HepG2 (cell line): ENCODE measurements at regions not wholly inside any gene's neighbourhood (a gene's known extent, or its start where the extent isn't known, plus 50 kb on each side); places are given as distances from the start of the nearest gene placed in this dataset.

Source experiments
- ATAC-seq: fragments of 200-7000 bp; cut with Tn5 transposase; 3 replicates; pipeline ENCODE4 v1.9.1; 2020; ENCODE audit warnings: mild to moderate bottlenecking, moderate library complexity
- BruUV-seq: library from RNA; stranded (reverse); fragments of 400-500 nt; replicated peaks from 2 replicates; lab custom pipeline; 2021; lab: Mats Ljungman, UMichigan
- CTCF ChIA-PET: fragments of 300-600 bp; formaldehyde crosslinking; extraction: SDS; loops from one replicate; lab custom pipeline; 2021; ENCODE audit warnings: low total read pairs, inconsistent platforms, low intra/inter-chr PET ratio; lab: Yijun Ruan, JAX
- POLR2A ChIA-PET: fragments of 350-600 bp; sonication (Branson Sonifier 250); formaldehyde crosslinking; loops from one replicate; lab custom pipeline; 2020; ENCODE audit warnings: antibody characterized with exemption, inconsistent platforms; lab: Yijun Ruan, JAX
- DNase-seq: peaks from one replicate; pipeline ENCODE4 v3.0.0-alpha.2; 2015; ENCODE audit warnings: low spot score
- FAIRE-seq: peaks from 3 replicates; lab custom pipeline; 2011; peaks lifted over from hg19 to GRCh38; lab: Jason Lieb, UNC
- H2AFZ ChIP-seq: one replicate; pipeline ENCODE4 v1.6.1; 2011; ENCODE audit warnings: low read length, inconsistent platforms
- H3K27ac ChIP-seq: fragments of 300-600 bp; 3 replicates; pipeline ENCODE4 v1.8.0; 2011; ENCODE audit warnings: mixed run types, mild to moderate bottlenecking, mixed read lengths, low read length, inconsistent platforms; ENCODE audit not compliant: insufficient read depth; ENCODE audit errors: extremely low read length
- H3K27me3 ChIP-seq, 2 experiments: fragments of 200-600 bp in 1 of 2; 2 replicates in 1 of 2; 3 replicates in 1 of 2; pipeline versions ENCODE4 v1.6.0 to v1.8.0; 2011; ENCODE audit warnings: low read length in 2 of 2, mild to moderate bottlenecking in 2 of 2, moderate library complexity in 2 of 2, inconsistent platforms in 1 of 2; ENCODE audit not compliant: insufficient read depth in 2 of 2, control insufficient read depth in 1 of 2
- H3K36me3 ChIP-seq, 2 experiments: fragments of 200-600 bp in 1 of 2; replicated peaks in 1 of 2; 2 replicates in 1 of 2; 3 replicates in 1 of 2; pipeline versions ENCODE4 v1.5.1 to v1.8.0; 2011; ENCODE audit warnings: low read length in 2 of 2, inconsistent platforms in 1 of 2; ENCODE audit not compliant: insufficient read depth in 2 of 2, control insufficient read depth in 1 of 2
- H3K4me1 ChIP-seq: 2 replicates; pipeline ENCODE4 v1.5.1; 2012; ENCODE audit warnings: low read length, inconsistent platforms; ENCODE audit not compliant: insufficient read depth
- H3K4me2 ChIP-seq: 2 replicates; pipeline ENCODE4 v1.6.0; 2011; ENCODE audit warnings: low read depth, low read length, inconsistent platforms
- H3K4me3 ChIP-seq, 3 experiments: fragments of 200-600 bp in 1 of 3; sonication (generic), shearing (Covaris generic) in 1 of 3; replicated peaks in 1 of 3; 2 replicates each; pipeline ENCODE4 v1.5.1; 2011 to 2016; ENCODE audit warnings: low read length in 3 of 3, inconsistent platforms in 2 of 3, low read depth in 2 of 3, mild to moderate bottlenecking in 2 of 3, control low read depth in 1 of 3, mixed read lengths in 1 of 3; ENCODE audit not compliant: insufficient read depth in 1 of 3
- H3K79me2 ChIP-seq: one replicate; pipeline ENCODE4 v1.6.1; 2011; ENCODE audit warnings: low read length, inconsistent platforms; ENCODE audit not compliant: insufficient read depth
- H3K9ac ChIP-seq: 2 replicates; pipeline ENCODE4 v1.6.0; 2011; ENCODE audit warnings: mild to moderate bottlenecking, low read depth, low read length, inconsistent platforms; ENCODE audit not compliant: insufficient read depth
- H3K9me3 ChIP-seq: 2 replicates; pipeline ENCODE4 v1.5.1; 2012; ENCODE audit warnings: mild to moderate bottlenecking, low read length
- H4K20me1 ChIP-seq: 2 replicates; pipeline ENCODE4 v1.6.0; 2011; ENCODE audit warnings: inconsistent platforms, mild to moderate bottlenecking, low read length, moderate library complexity; ENCODE audit not compliant: insufficient read depth
- CBX5 ChIP-seq: sonication (generic); formaldehyde crosslinking; IDR thresholded peaks from 2 replicates; pipeline ENCODE4 v1.4.0; 2020; ENCODE audit warnings: missing genetic modification reagents, borderline replicate concordance
- JDP2 ChIP-seq: sonication (generic); formaldehyde crosslinking; IDR thresholded peaks from 2 replicates; pipeline ENCODE4 v1.8.1; 2022; ENCODE audit warnings: missing genetic modification reagents, borderline replicate concordance
- KAT8 ChIP-seq: IDR thresholded peaks from 2 replicates; pipeline ENCODE4 v1.6.1; 2016; ENCODE audit warnings: missing genetic modification reagents, missing compliant biosample characterization
- MAF1 ChIP-seq: sonication (generic); formaldehyde crosslinking; IDR thresholded peaks from 2 replicates; pipeline ENCODE4 v1.5.0; 2020; ENCODE audit warnings: missing genetic modification reagents, borderline replicate concordance
- MAFG ChIP-seq: sonication (generic); formaldehyde crosslinking; IDR thresholded peaks from 2 replicates; pipeline ENCODE4 v1.5.1; 2020; ENCODE audit warnings: mild to moderate bottlenecking, missing genetic modification reagents
- NFYC ChIP-seq: IDR thresholded peaks from 2 replicates; pipeline ENCODE4 v1.6.1; 2016; ENCODE audit warnings: missing genetic modification reagents, missing compliant biosample characterization
- NR1H2 ChIP-seq: sonication (generic); formaldehyde crosslinking; IDR thresholded peaks from 2 replicates; pipeline ENCODE4 v1.8.1; 2022; ENCODE audit warnings: low read depth, missing genetic modification reagents, borderline replicate concordance
- PAF1 ChIP-seq: IDR thresholded peaks from 2 replicates; pipeline ENCODE4 v1.6.1; 2016; ENCODE audit warnings: missing genetic modification reagents, missing compliant biosample characterization
- RCOR2 ChIP-seq: IDR thresholded peaks from 2 replicates; pipeline ENCODE4 v1.6.1; 2016; ENCODE audit warnings: missing biosample characterization, missing genetic modification reagents
- ZBTB1 ChIP-seq: sonication (generic); formaldehyde crosslinking; IDR thresholded peaks from 2 replicates; pipeline ENCODE4 v1.4.0; 2020; ENCODE audit warnings: missing genetic modification reagents, borderline replicate concordance
- ZBTB4 ChIP-seq: sonication (generic); formaldehyde crosslinking; IDR thresholded peaks from 2 replicates; pipeline ENCODE4 v1.4.0; 2020; ENCODE audit warnings: missing genetic modification reagents, mild to moderate bottlenecking, borderline replicate concordance
- ZNF292 ChIP-seq: sonication (generic); formaldehyde crosslinking; IDR thresholded peaks from 2 replicates; pipeline ENCODE4 v1.8.1; 2022; ENCODE audit warnings: mild to moderate bottlenecking, low read depth, missing genetic modification reagents, borderline replicate concordance
- ZNF563 ChIP-seq: sonication (generic); formaldehyde crosslinking; IDR thresholded peaks from 2 replicates; pipeline ENCODE4 v1.8.0; 2022; ENCODE audit warnings: mild to moderate bottlenecking, moderate library complexity, missing genetic modification reagents
- ZNF691 ChIP-seq: sonication (generic); formaldehyde crosslinking; IDR thresholded peaks from 2 replicates; pipeline ENCODE4 v1.4.0; 2020; ENCODE audit warnings: missing genetic modification reagents, low read depth, mild to moderate bottlenecking, borderline replicate concordance
- ZNF776 ChIP-seq: sonication (generic); formaldehyde crosslinking; IDR thresholded peaks from 2 replicates; pipeline ENCODE4 v1.4.0; 2020; ENCODE audit warnings: mild to moderate bottlenecking, missing genetic modification reagents
- ZSCAN31 ChIP-seq: sonication (generic); formaldehyde crosslinking; IDR thresholded peaks from 2 replicates; pipeline ENCODE4 v1.5.0; 2020; ENCODE audit warnings: low read depth, mild to moderate bottlenecking, missing genetic modification reagents
- WGBS: methylation state at CpG from one replicate; pipeline ENCODE4 v1.1.6; 2017; ENCODE audit warnings: low lambda C conversion rate; 5-methylcytosine and 5-hydroxymethylcytosine counted together
- in situ Hi-C: cut with HindIII; loops from 2 replicates; pipeline ENCODE4 v1.10.0; 2017; ENCODE audit warnings: low pct_unique_long_range_greater_than_20kb; ENCODE audit not compliant: extremely low pct_ligation_motif_present
- intact Hi-C: fragments of 100-400 bp; cut with micrococcal nuclease; formaldehyde crosslinking; loops from one replicate; pipeline ENCODE4 v1.10.0; 2022; ENCODE audit not compliant: unreplicated experiment

GRCh38 chr18:38237796-38238195, 672.2 kb upstream of the CELF4 start:
- Histone ChIP-seq H3K4me2 (no peak overlapping the region), H3K4me3 (no peak overlapping the region), H2AFZ (no peak overlapping the region), H3K79me2 (no peaks in the 10 kb centered on the region), H3K27ac (no peak overlapping the region), H3K36me3 (no peaks in the 10 kb centered on the region), H3K9me3 (no peaks in the 10 kb centered on the region), H3K9ac (no peak overlapping the region), H3K4me1 (no peaks in the 10 kb centered on the region), H3K27me3 (no peaks in the 10 kb centered on the region; a peak in 1 of 5 replicates), H4K20me1 (no peaks in the 10 kb centered on the region)
- in situ Hi-C loops: no loop called here
- POLR2A ChIA-PET: no interaction called here
- CTCF ChIA-PET: no interaction called here
- FAIRE-seq (no peak), ATAC-seq (no peak), DNase-seq (no peak)
- BruUV-seq: no TSS peak
- no peak for TF ChIP-seq ZNF776 (CRISPR knock-in tag)
- TF ChIP-seq NR1H2: no peak
- no peak for TF ChIP-seq NFYC
- no peak for TF ChIP-seq JDP2 (CRISPR knock-in tag)
- TF ChIP-seq MAF1 (CRISPR knock-in tag): no peak
- TF ChIP-seq ZNF563 (CRISPR knock-in tag): no peak
- intact Hi-C loops: no loop called here
- WGBS: 0% methylated on average over 1 of the region's 1 CpG

DNA sequence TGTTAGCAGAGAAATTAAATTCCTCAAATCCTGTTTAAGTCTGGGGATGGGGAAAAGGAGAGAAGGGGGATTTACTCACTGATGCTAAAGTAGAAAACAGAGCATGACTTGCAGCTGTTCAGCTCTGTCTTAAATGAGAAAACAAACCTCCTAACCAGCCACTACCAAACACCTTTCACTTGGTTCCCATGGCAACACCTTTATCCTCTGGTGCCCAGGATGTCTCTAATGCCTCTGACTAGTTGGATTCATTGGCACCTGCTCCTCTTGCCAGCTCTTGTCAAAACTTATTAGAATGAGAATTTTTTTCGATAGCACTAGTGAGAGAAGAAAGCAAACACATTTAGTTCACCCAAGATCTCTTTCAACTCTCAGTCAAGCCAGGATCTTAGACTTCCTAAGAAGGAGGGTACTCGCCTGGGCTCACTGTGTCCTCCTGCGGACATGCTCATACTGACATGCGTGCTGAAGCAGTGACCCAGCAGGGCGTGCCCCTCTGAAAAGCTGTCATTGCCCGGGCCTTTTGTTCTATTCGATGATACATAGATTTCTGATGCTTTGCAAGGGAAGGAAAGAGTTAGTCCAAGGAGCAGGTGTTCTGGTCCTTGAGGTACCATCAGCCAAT, 656.0 kb upstream of the CELF4 start:
- H3K79me2 ChIP-seq: no peaks in the 10 kb centered on the region
- intact Hi-C loops: no loop called here
- no peak for DNase-seq
- H3K27me3 ChIP-seq: no peaks in the 10 kb centered on the region
- H3K36me3 ChIP-seq: no peaks in the 10 kb centered on the region
- in situ Hi-C loops: no loop called here
- FAIRE-seq: no peak
- TF ChIP-seq PAF1 (CRISPR knock-in tag) (no peak), ZSCAN31 (CRISPR knock-in tag) (no peak), ZNF691 (CRISPR knock-in tag) (no peak), ZBTB4 (CRISPR knock-in tag) (no peak), CBX5 (CRISPR knock-in tag) (no peak), KAT8 (no peak), RCOR2 (CRISPR knock-in tag) (no peak), ZBTB1 (CRISPR knock-in tag) (no peak), MAFG (CRISPR knock-in tag) (no peak), ZNF292 (no peak)
- TF ChIP-seq, all 625 proteins: peak for 0
- Histone ChIP-seq H3K9me3 (no peaks in the 10 kb centered on the region), H3K4me2 (no peak overlapping the region), H3K27ac (no peak overlapping the region), H4K20me1 (no peaks in the 10 kb centered on the region), H3K9ac (no peak overlapping the region), H3K4me3 (no peak overlapping the region), H2AFZ (no peak overlapping the region), H3K4me1 (no peaks in the 10 kb centered on the region)
- no TSS peak for BruUV-seq
- ChIA-PET CTCF (no interaction called here), POLR2A (no interaction called here)
- no peak for ATAC-seq
- 32% methylated on average over 7 of the region's 7 CpGs for WGBS
